ENCODE measurements at regions not wholly inside any gene's neighbourhood (a gene's known extent, or its start where the extent isn't known, plus 50 kb on each side); places are given as distances from the start of the nearest gene placed in this dataset.

- H3K9me3 ChIP-seq, result no peaks in the 10 kb centered on the region
- intact Hi-C loops (cut with DNase I), result no loop called here
- no peak overlapping the region for H3K27ac ChIP-seq
- H3K27me3 ChIP-seq, result peaks cover 0 to 3% (median 0%) of the 10 kb centered on the region in 3 donors
- H3K4me1 ChIP-seq, result no peaks in the 10 kb centered on the region
- DNase-seq, result no peak
- H3K4me3 ChIP-seq, result no peak overlapping the region
- TF ChIP-seq CTCF (IDR thresholded peaks at IDR 0.05), result no peak
- no peak for TF ChIP-seq POLR2A (IDR thresholded peaks at IDR 0.05)
- TF ChIP-seq POLR2AphosphoS5 (IDR thresholded peaks at IDR 0.05), result no peak
- TF ChIP-seq EP300 (IDR thresholded peaks at IDR 0.05), result no peak
- WGBS, 2 donors, result 75% methylated on average over 6 of the region's 6 CpGs
- H3K36me3 ChIP-seq, result no peaks in the 10 kb centered on the region
Observed at GRCh38 chr18:78136986-78137385, 842.6 kb upstream of the SALL3 start.

GRCh38 chr18:78138983-78139496 lies 840.6 kb upstream of the SALL3 start:
- DNase-seq, result no peak
- peaks cover 0 to 3% (median 0%) of the 10 kb centered on the region in 3 donors for H3K27me3 ChIP-seq
- TF ChIP-seq POLR2A (IDR thresholded peaks at IDR 0.05) (no peak), CTCF (IDR thresholded peaks at IDR 0.05) (no peak), EP300 (IDR thresholded peaks at IDR 0.05) (no peak), POLR2AphosphoS5 (IDR thresholded peaks at IDR 0.05) (no peak)
- H3K27ac ChIP-seq, result no peak overlapping the region
- H3K4me3 ChIP-seq, result no peak overlapping the region
- intact Hi-C loops (cut with DNase I), result no loop called here
- H3K9me3 ChIP-seq, result no peaks in the 10 kb centered on the region
- H3K36me3 ChIP-seq, result no peaks in the 10 kb centered on the region
- H3K4me1 ChIP-seq, result no peaks in the 10 kb centered on the region
- WGBS, 2 donors, result 46 to 61% methylated on average over 11 of the region's 11 CpGs

- Histone ChIP-seq H3K27me3 (peaks cover 0 to 3% (median 0%) of the 10 kb centered on the region in 3 donors), H3K36me3 (no peaks in the 10 kb centered on the region), H3K9me3 (no peaks in the 10 kb centered on the region), H3K4me3 (no peak overlapping the region), H3K27ac (no peak overlapping the region), H3K4me1 (no peaks in the 10 kb centered on the region)
- DNase-seq, result no peak
- no peak for TF ChIP-seq EP300 (IDR thresholded peaks at IDR 0.05)
- TF ChIP-seq POLR2AphosphoS5 (IDR thresholded peaks at IDR 0.05), result no peak
- no peak for TF ChIP-seq POLR2A (IDR thresholded peaks at IDR 0.05)
- no peak for TF ChIP-seq CTCF (IDR thresholded peaks at IDR 0.05)
- WGBS, 2 donors, result 88 to 90% methylated on average over 9 of the region's 9 CpGs
- intact Hi-C loops (cut with DNase I), result no loop called here
Observed at GRCh38 chr18:78140294-78140693, 839.3 kb upstream of the SALL3 start.

GRCh38 chr18:78144669-78145068 lies 834.9 kb upstream of the SALL3 start:
- no peak for DNase-seq
- Histone ChIP-seq H3K9me3 (no peaks in the 10 kb centered on the region), H3K27ac (no peak overlapping the region), H3K4me1 (no peaks in the 10 kb centered on the region), H3K36me3 (no peaks in the 10 kb centered on the region), H3K27me3 (no peaks in the 10 kb centered on the region), H3K4me3 (no peak overlapping the region)
- WGBS, 2 donors, result 47 to 61% methylated on average over 11 of the region's 11 CpGs
- intact Hi-C loops (cut with DNase I), result no loop called here
- TF ChIP-seq CTCF (IDR thresholded peaks at IDR 0.05) (no peak), POLR2AphosphoS5 (IDR thresholded peaks at IDR 0.05) (no peak), POLR2A (IDR thresholded peaks at IDR 0.05) (no peak), EP300 (IDR thresholded peaks at IDR 0.05) (no peak)

- 30 to 63% methylated on average over 9 of the region's 9 CpGs for WGBS, 2 donors
Observed at GRCh38 chr18:78145096-78145495, 834.5 kb upstream of the SALL3 start.

More at GRCh38 chr18:78145096-78145495, 834.5 kb upstream of the SALL3 start:
- no peak overlapping the region for H3K27ac ChIP-seq
- H3K36me3 ChIP-seq, result no peaks in the 10 kb centered on the region
- no peaks in the 10 kb centered on the region for H3K4me1 ChIP-seq
- TF ChIP-seq CTCF (IDR thresholded peaks at IDR 0.05) (no peak), POLR2A (IDR thresholded peaks at IDR 0.05) (no peak), EP300 (IDR thresholded peaks at IDR 0.05) (no peak), POLR2AphosphoS5 (IDR thresholded peaks at IDR 0.05) (no peak)
- no peak for DNase-seq
- no peaks in the 10 kb centered on the region for H3K9me3 ChIP-seq
- H3K4me3 ChIP-seq, result no peak overlapping the region
- intact Hi-C loops (cut with DNase I), result no loop called here
- no peaks in the 10 kb centered on the region for H3K27me3 ChIP-seq

Data from sigmoid colon (tissue), 6 donors.